PFSK-1 (cell line): ENCODE measurements at regions not wholly inside any gene's neighbourhood (a gene's known extent, or its start where the extent isn't known, plus 50 kb on each side); places are given as distances from the start of the nearest gene placed in this dataset.

ENCODE experiments used
- FOXP2 ChIP-seq: optimal IDR thresholded peaks from 2 replicates; pipeline ENCODE3; 2011; ENCODE audit warnings: borderline replicate concordance, control low read depth, inconsistent platforms; ENCODE audit not compliant: insufficient read depth; ENCODE audit errors: extremely low read length, extremely low read depth
- POLR2AphosphoS5 ChIP-seq: IDR thresholded peaks from 2 replicates; pipeline ENCODE4 v1.6.1; 2012; ENCODE audit warnings: low read depth, mild to moderate bottlenecking, control low read depth, low read length, moderate library complexity
- REST ChIP-seq, 2 experiments: IDR thresholded peaks; 2 replicates each; pipeline versions ENCODE4 v1.6.1 to v1.8.0; 2011 to 2012; ENCODE audit warnings: low read depth in 2 of 2, low read length in 2 of 2, control low read depth in 1 of 2, inconsistent platforms in 1 of 2, mild to moderate bottlenecking in 1 of 2, moderate library complexity in 1 of 2; ENCODE audit not compliant: insufficient read depth in 1 of 2
- SIN3A ChIP-seq: IDR thresholded peaks from 2 replicates; pipeline ENCODE4 v1.6.1; 2012; ENCODE audit warnings: mild to moderate bottlenecking, low read length, moderate library complexity, borderline replicate concordance; ENCODE audit not compliant: insufficient read depth
- TAF1 ChIP-seq: IDR thresholded peaks from 2 replicates; pipeline ENCODE4 v1.6.1; 2012; ENCODE audit warnings: low read length, control low read depth, borderline replicate concordance; ENCODE audit not compliant: insufficient read depth

DNA sequence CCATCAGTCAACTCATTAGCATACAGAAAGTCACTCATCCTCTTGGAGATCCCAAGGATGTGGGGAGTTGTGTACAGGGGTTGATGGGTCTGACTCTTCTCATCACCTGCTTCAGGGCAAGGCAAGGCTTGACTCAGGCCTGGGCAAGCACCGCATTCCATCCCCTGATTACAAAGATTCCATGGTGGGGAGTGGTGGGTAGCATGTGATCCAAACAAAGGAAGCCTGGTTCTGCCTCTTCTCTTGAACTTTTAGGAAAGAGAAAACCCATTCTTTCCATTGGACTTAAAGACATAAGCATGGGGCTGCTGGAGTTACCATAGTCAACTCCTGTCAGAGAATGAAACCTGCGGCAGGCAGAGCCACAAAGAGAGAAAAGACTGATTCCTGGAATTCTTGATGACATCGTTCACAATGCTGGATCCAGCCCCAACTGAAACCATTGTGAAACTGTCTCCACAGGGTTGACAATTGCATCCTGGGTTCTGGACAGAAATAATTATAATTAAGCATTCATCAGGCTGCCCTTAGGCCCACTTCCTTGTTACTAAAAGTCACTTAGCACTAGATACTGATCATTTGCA lies 235.8 kb upstream of the KCNG1 start:
- no peak for TF ChIP-seq SIN3A
- TF ChIP-seq POLR2AphosphoS5: no peak
- TF ChIP-seq REST (IDR thresholded peaks at IDR 0.05; ENCODE audit: insufficient read depth in 1 of 2, low read depth in 2 of 2, low read length in 2 of 2): no peak
- no peak for TF ChIP-seq FOXP2
- TF ChIP-seq TAF1: no peak

DNA sequence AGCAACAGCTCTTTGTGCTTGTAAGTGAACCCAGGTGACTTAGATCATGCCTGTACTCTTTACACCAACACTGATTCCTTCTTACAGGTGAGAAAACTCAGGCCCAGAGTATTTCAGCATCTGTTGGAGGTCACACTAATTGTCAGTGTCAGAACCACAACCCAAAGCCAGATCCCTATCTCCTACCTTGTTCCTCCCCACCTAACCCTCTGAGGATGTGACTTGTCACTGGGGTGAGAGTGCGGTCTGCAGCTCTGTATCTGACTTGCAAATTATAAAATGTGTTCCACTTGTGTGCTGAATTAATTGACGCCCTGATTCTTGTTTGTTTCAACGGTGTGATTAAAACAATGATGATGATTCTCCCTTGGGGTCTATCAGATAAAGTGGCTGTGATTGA lies 232.5 kb upstream of the KCNG1 start:
- no peak for TF ChIP-seq SIN3A
- no peak for TF ChIP-seq TAF1
- no peak for TF ChIP-seq REST (IDR thresholded peaks at IDR 0.05; ENCODE audit: insufficient read depth in 1 of 2, low read depth in 2 of 2, low read length in 2 of 2)
- TF ChIP-seq POLR2AphosphoS5: no peak
- TF ChIP-seq FOXP2: no peak

DNA sequence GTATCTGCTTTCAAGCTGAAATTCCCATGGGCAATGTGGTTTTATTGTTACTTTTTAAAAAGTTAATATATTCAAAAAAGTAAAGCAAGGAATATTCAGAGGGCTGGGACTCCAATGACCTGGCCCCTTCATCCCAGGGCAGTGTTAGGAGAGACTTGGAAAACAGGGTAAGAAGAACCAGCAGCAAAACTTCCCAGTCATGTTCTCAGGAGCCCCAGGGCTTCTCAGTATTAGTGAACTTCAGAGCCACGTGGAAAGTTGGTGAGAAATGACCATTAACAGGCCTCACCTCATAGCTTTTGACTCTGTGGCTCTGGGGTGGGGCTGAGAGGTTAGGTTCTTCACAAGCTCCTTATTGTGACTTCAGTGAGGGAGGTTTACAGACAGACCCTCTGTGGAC lies 230.4 kb upstream of the KCNG1 start:
- TF ChIP-seq SIN3A (no peak), TAF1 (no peak), POLR2AphosphoS5 (no peak), REST (IDR thresholded peaks at IDR 0.05; ENCODE audit: insufficient read depth in 1 of 2, low read depth in 2 of 2, low read length in 2 of 2) (no peak), FOXP2 (no peak)

DNA sequence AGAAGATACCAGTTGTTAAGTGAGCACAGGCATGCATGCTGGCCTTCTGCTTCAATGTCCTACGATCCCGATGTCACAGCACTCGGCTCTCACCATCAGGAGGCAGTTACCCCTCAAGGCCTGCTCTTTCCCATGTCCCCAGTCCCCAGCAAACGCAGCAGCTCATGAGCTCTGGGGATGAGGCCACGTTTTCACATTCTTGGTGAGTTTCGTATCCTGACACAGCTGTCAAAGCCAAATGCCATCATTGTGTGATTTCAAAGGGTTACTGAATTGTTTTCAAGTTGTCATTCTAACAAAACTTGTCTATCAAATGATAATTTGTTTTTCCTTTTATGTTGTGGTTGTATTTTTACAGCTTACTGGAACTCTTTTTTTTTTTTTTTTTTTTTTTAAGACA lies 226.9 kb upstream of the KCNG1 start:
- TF ChIP-seq TAF1: no peak
- no peak for TF ChIP-seq FOXP2
- TF ChIP-seq REST (IDR thresholded peaks at IDR 0.05; ENCODE audit: insufficient read depth in 1 of 2, low read depth in 2 of 2, low read length in 2 of 2): no peak
- TF ChIP-seq POLR2AphosphoS5: no peak
- TF ChIP-seq SIN3A: no peak

- TF ChIP-seq SIN3A: no peak
- TF ChIP-seq FOXP2: no peak
- no peak for TF ChIP-seq REST (IDR thresholded peaks at IDR 0.05; ENCODE audit: insufficient read depth in 1 of 2, low read depth in 2 of 2, low read length in 2 of 2)
- TF ChIP-seq POLR2AphosphoS5: no peak
- TF ChIP-seq TAF1: no peak
These were observed 226.3 kb upstream of the KCNG1 start for GRCh38 chr20:51249215-51249614.
